ENCODE measurements at regions not wholly inside any gene's neighbourhood (a gene's known extent, or its start where the extent isn't known, plus 50 kb on each side); places are given as distances from the start of the nearest gene placed in this dataset.
"Not testable (repeated sequence)": the region's sequence is repeated elsewhere in the genome, so short reads cannot be mapped to it uniquely, and the experiment has no call there.

- ATAC-seq, result no peak
- no peaks in the 10 kb centered on the region for H3K4me1 Mint-ChIP-seq (ENCODE audit: low read depth)
- ChIA-PET POLR2A (no interaction called here), CTCF (no interaction called here)
- TF ChIP-seq CTCF (IDR thresholded peaks at IDR 0.05), result no peak
- H3K27ac Mint-ChIP-seq, result no peak overlapping the region
- intact Hi-C loops (cut with micrococcal nuclease), result no loop called here
- no peaks in the 10 kb centered on the region for H3K36me3 Mint-ChIP-seq (ENCODE audit: low read depth)
- no peak for DNase-seq
- no peaks in the 10 kb centered on the region for H3K27me3 Mint-ChIP-seq
- H3K9me3 Mint-ChIP-seq, result peaks cover 2% of the 10 kb centered on the region
- H3K4me3 Mint-ChIP-seq, result no peak overlapping the region
Measured at GRCh38 chr10:59033622-59034021, 142.8 kb upstream of the PHYHIPL start.

GRCh38 chr10:59036311-59037017 lies 140.0 kb upstream of the PHYHIPL start:
- Mint-ChIP-seq H3K4me1 (ENCODE audit: low read depth) (no peaks in the 10 kb centered on the region), H3K4me3 (no peak overlapping the region), H3K27me3 (no peaks in the 10 kb centered on the region), H3K36me3 (ENCODE audit: low read depth) (no peaks in the 10 kb centered on the region), H3K27ac (no peak overlapping the region), H3K9me3 (no peaks in the 10 kb centered on the region)
- intact Hi-C loops (cut with micrococcal nuclease), result no loop called here
- no peak for TF ChIP-seq CTCF (IDR thresholded peaks at IDR 0.05)
- DNase-seq, result no peak
- ATAC-seq, result no peak
- ChIA-PET POLR2A (no interaction called here), CTCF (no interaction called here)

GRCh38 chr10:59037018-59037389 lies 139.4 kb upstream of the PHYHIPL start:
- CTCF ChIA-PET, result no interaction called here
- TF ChIP-seq CTCF (IDR thresholded peaks at IDR 0.05), result no peak
- Mint-ChIP-seq H3K4me3 (no peak overlapping the region), H3K27me3 (no peaks in the 10 kb centered on the region), H3K27ac (no peak overlapping the region), H3K4me1 (ENCODE audit: low read depth) (no peaks in the 10 kb centered on the region), H3K36me3 (ENCODE audit: low read depth) (no peaks in the 10 kb centered on the region), H3K9me3 (no peaks in the 10 kb centered on the region)
- no peak for DNase-seq
- no peak for ATAC-seq
- POLR2A ChIA-PET, result no interaction called here
- intact Hi-C loops (cut with micrococcal nuclease), result no loop called here

- no peak for TF ChIP-seq CTCF (IDR thresholded peaks at IDR 0.05)
- Mint-ChIP-seq H3K36me3 (ENCODE audit: low read depth) (no peaks in the 10 kb centered on the region), H3K4me1 (ENCODE audit: low read depth) (no peaks in the 10 kb centered on the region), H3K27ac (no peak overlapping the region), H3K4me3 (no peak overlapping the region), H3K9me3 (no peaks in the 10 kb centered on the region), H3K27me3 (no peaks in the 10 kb centered on the region)
- DNase-seq (no peak), ATAC-seq (no peak)
- ChIA-PET POLR2A (no interaction called here), CTCF (no interaction called here)
- intact Hi-C loops (cut with micrococcal nuclease), result no loop called here
Measured at GRCh38 chr10:59037506-59037905, 138.9 kb upstream of the PHYHIPL start.

- H3K36me3 Mint-ChIP-seq (ENCODE audit: low read depth); H3K4me3 Mint-ChIP-seq; H3K27ac Mint-ChIP-seq; H3K9me3 Mint-ChIP-seq; intact Hi-C loops (cut with micrococcal nuclease); CTCF ChIA-PET; H3K27me3 Mint-ChIP-seq; H3K4me1 Mint-ChIP-seq (ENCODE audit: low read depth); ATAC-seq; DNase-seq; POLR2A ChIA-PET: not testable (repeated sequence)
Measured at GRCh38 chr10:59043358-59043757, 133.1 kb upstream of the PHYHIPL start.

GRCh38 chr10:59047180-59047579 lies 129.3 kb upstream of the PHYHIPL start:
- peaks cover 6% of the 10 kb centered on the region for H3K9me3 Mint-ChIP-seq
- H3K36me3 Mint-ChIP-seq (ENCODE audit: low read depth), result no peaks in the 10 kb centered on the region
- no peak overlapping the region for H3K27ac Mint-ChIP-seq
- no peaks in the 10 kb centered on the region for H3K4me1 Mint-ChIP-seq (ENCODE audit: low read depth)
- no peak for DNase-seq
- intact Hi-C loops (cut with micrococcal nuclease), result no loop called here
- H3K27me3 Mint-ChIP-seq, result no peaks in the 10 kb centered on the region
- TF ChIP-seq CTCF (IDR thresholded peaks at IDR 0.05), result no peak
- ChIA-PET CTCF (no interaction called here), POLR2A (no interaction called here)
- no peak overlapping the region for H3K4me3 Mint-ChIP-seq
- ATAC-seq, result no peak
